Testis (tissue), 2 donors: ENCODE measurements at regions not wholly inside any gene's neighbourhood (a gene's known extent, or its start where the extent isn't known, plus 50 kb on each side); places are given as distances from the start of the nearest gene placed in this dataset.

Source experiments
- CTCF ChIP-seq, 3 experiments: fragments of 450-650 bp in 2 of 3; fragments of 200-600 bp in 1 of 3; sonication (generic) in 1 of 3; IDR thresholded peaks; one replicate each; pipeline ENCODE4 v1.5.1; 2016 to 2019; ENCODE audit warnings: antibody characterized with exemption in 3 of 3, mild to moderate bottlenecking in 2 of 3, moderate library complexity in 1 of 3
- POLR2A ChIP-seq: fragments of 450-650 bp; IDR thresholded peaks from one replicate; pipeline ENCODE4 v1.6.1; 2017; ENCODE audit warnings: antibody characterized with exemption, mild to moderate bottlenecking, moderate library complexity

GRCh38 chr7:15782656-15783055 lies 96.2 kb upstream of the MEOX2 start:
- no peak for TF ChIP-seq CTCF (IDR thresholded peaks at IDR 0.05)
- TF ChIP-seq POLR2A, result no peak
